Spleen (tissue), 11 donors: ENCODE measurements at regions not wholly inside any gene's neighbourhood (a gene's known extent, or its start where the extent isn't known, plus 50 kb on each side); places are given as distances from the start of the nearest gene placed in this dataset.

Experiments
- DNase-seq: peaks from one replicate; pipeline ENCODE4 v3.0.0-alpha.2; 2020
- H3K27ac ChIP-seq, 8 donors: fragments of 200-600 bp; sonication (generic) in 7 of 8; 1 replicate in 4 of 8; 2 replicates in 4 of 8; pipeline versions ENCODE4 v1.5.0 to v1.8.0; 2016 to 2021; ENCODE audit warnings: inconsistent platforms in 4 of 8, mild to moderate bottlenecking in 4 of 8, moderate library complexity in 1 of 8
- H3K27me3 ChIP-seq, 7 donors: fragments of 200-600 bp; sonication (generic) in 6 of 7; replicated peaks in 1 of 7; 1 replicate in 4 of 7; 2 replicates in 3 of 7; pipeline versions ENCODE4 v1.5.0 to v1.8.0; 2016 to 2021; ENCODE audit warnings: inconsistent platforms in 3 of 7, mild to moderate bottlenecking in 1 of 7
- H3K36me3 ChIP-seq, 6 donors: fragments of 200-600 bp; sonication (generic) in 5 of 6; 1 replicate in 4 of 6; 2 replicates in 2 of 6; pipeline versions ENCODE4 v1.5.0 to v1.8.0; 2016 to 2021; ENCODE audit warnings: inconsistent platforms in 2 of 6
- H3K4me1 ChIP-seq, 6 donors: fragments of 200-600 bp; sonication (generic) in 5 of 6; 1 replicate in 3 of 6; 2 replicates in 3 of 6; pipeline versions ENCODE4 v1.5.0 to v1.8.0; 2016 to 2021; ENCODE audit warnings: inconsistent platforms in 3 of 6
- H3K4me3 ChIP-seq, 8 donors: fragments of 200-600 bp; sonication (generic) in 7 of 8; 1 replicate in 4 of 8; 2 replicates in 4 of 8; pipeline versions ENCODE4 v1.5.0 to v1.8.0; 2016 to 2021; ENCODE audit warnings: inconsistent platforms in 4 of 8, mild to moderate bottlenecking in 4 of 8, moderate library complexity in 2 of 8
- H3K9me3 ChIP-seq, 8 donors: fragments of 200-600 bp; sonication (generic) in 7 of 8; 1 replicate in 4 of 8; 2 replicates in 4 of 8; pipeline versions ENCODE4 v1.5.0 to v1.8.0; 2016 to 2021; ENCODE audit warnings: inconsistent platforms in 4 of 8
- CTCF ChIP-seq, 11 experiments: fragments of 200-600 bp in 7 of 11; fragments of 450-650 bp in 4 of 11; sonication (generic) in 4 of 11; IDR thresholded peaks in 8 of 11; conservative IDR thresholded peaks in 3 of 11; 1 replicate in 7 of 11; 2 replicates in 4 of 11; pipeline versions ENCODE4 v1.4.0 to v1.8.0; 2016 to 2021; ENCODE audit warnings: antibody characterized with exemption in 11 of 11, inconsistent platforms in 4 of 11, mild to moderate bottlenecking in 1 of 11
- POLR2A ChIP-seq, 3 donors: fragments of 450-650 bp; IDR thresholded peaks; one replicate each; pipeline ENCODE4 v1.5.1; 2017; ENCODE audit warnings: antibody characterized with exemption in 3 of 3, mild to moderate bottlenecking in 1 of 3
- POLR2AphosphoS5 ChIP-seq, 3 donors: sonication (generic); formaldehyde crosslinking; IDR thresholded peaks; one replicate each; pipeline ENCODE4 v1.5.1; 2017; ENCODE audit warnings: antibody characterized with exemption in 3 of 3
- WGBS, 5 donors: extraction: QIAGEN DNeasy Blood & Tissue Kit in 3 of 5; methylation state at CpG; one replicate each; pipeline versions ENCODE4 v1.1.5 to v1.1.7; 2013 to 2018; 5-methylcytosine and 5-hydroxymethylcytosine counted together
- intact Hi-C: fragments of 100-400 bp; cut with DNase I; formaldehyde crosslinking; loops from one replicate; pipeline ENCODE4 v1.15.0; 2023; ENCODE audit warnings: low total_unique reads
- donor health status: healthy with polysubstance abuse.
- donor health status: DM: no; HTN: no; CAD: no; lungs with moderate emphysema.
- donor health status: DM: no; HTN: no; CAD: no.
- donor health status: Bipolar disorder and iron deficiency.
- donor health status: healthy.
- donor health status: DM: no; HTN: no; CAD: no.
- donor health status: DM: yes; HTN: yes; CAD: no.

GRCh38 chr4:20512985-20513384 lies 187.3 kb upstream of the PACRGL start:
- Histone ChIP-seq H3K4me1 (no peaks in the 10 kb centered on the region), H3K4me3 (no peak overlapping the region), H3K27me3 (no peaks in the 10 kb centered on the region), H3K36me3 (no peaks in the 10 kb centered on the region), H3K9me3 (no peaks in the 10 kb centered on the region), H3K27ac (no peak overlapping the region)
- intact Hi-C loops, result no loop called here
- no peak for DNase-seq
- TF ChIP-seq CTCF (IDR thresholded peaks at IDR 0.05 in 8 of 11, conservative IDR thresholded peaks at IDR 0.05 in 3 of 11), result no peak
- no peak for TF ChIP-seq POLR2AphosphoS5 (IDR thresholded peaks at IDR 0.05)
- TF ChIP-seq POLR2A (IDR thresholded peaks at IDR 0.05), result no peak
- WGBS, 5 donors, result 75 to 91% (median 86%) methylated on average over 5 of the region's 5 CpGs

- Histone ChIP-seq H3K9me3 (no peaks in the 10 kb centered on the region), H3K4me3 (no peak overlapping the region), H3K27me3 (no peaks in the 10 kb centered on the region), H3K27ac (no peak overlapping the region), H3K36me3 (peaks cover 0 to 5% (median 0%) of the 10 kb centered on the region in 6 donors), H3K4me1 (no peaks in the 10 kb centered on the region)
- 75 to 88% (median 83%) methylated on average over 1 of the region's 1 CpG for WGBS, 5 donors
- TF ChIP-seq POLR2A (IDR thresholded peaks at IDR 0.05) (no peak), CTCF (IDR thresholded peaks at IDR 0.05 in 8 of 11, conservative IDR thresholded peaks at IDR 0.05 in 3 of 11) (no peak), POLR2AphosphoS5 (IDR thresholded peaks at IDR 0.05) (no peak)
- intact Hi-C loops, result no loop called here
- no peak for DNase-seq
Observed at GRCh38 chr4:20520901-20521300, 179.4 kb upstream of the PACRGL start.

- WGBS, 5 donors, result 78 to 93% (median 89%) methylated on average over 1 of the region's 1 CpG
- H3K27ac ChIP-seq, result no peak overlapping the region
- TF ChIP-seq POLR2AphosphoS5 (IDR thresholded peaks at IDR 0.05) (no peak), CTCF (IDR thresholded peaks at IDR 0.05 in 8 of 11, conservative IDR thresholded peaks at IDR 0.05 in 3 of 11) (no peak), POLR2A (IDR thresholded peaks at IDR 0.05) (no peak)
- H3K4me3 ChIP-seq, result no peak overlapping the region
- no peaks in the 10 kb centered on the region for H3K4me1 ChIP-seq
- no peaks in the 10 kb centered on the region for H3K9me3 ChIP-seq
- intact Hi-C loops, result no loop called here
- H3K27me3 ChIP-seq, result no peaks in the 10 kb centered on the region
- no peak for DNase-seq
- H3K36me3 ChIP-seq, result peaks cover 0 to 8% (median 0%) of the 10 kb centered on the region in 6 donors
Observed at GRCh38 chr4:20528508-20528907, 171.8 kb upstream of the PACRGL start.

GRCh38 chr4:20529691-20530090 lies 170.6 kb upstream of the PACRGL start:
- H3K27me3 ChIP-seq, result no peaks in the 10 kb centered on the region

More at GRCh38 chr4:20529691-20530090, 170.6 kb upstream of the PACRGL start:
- 53 to 75% (median 56%) methylated on average over 1 of the region's 1 CpG for WGBS, 5 donors
- H3K36me3 ChIP-seq, result peaks cover 0 to 9% (median 0%) of the 10 kb centered on the region in 6 donors
- DNase-seq, result no peak
- no peaks in the 10 kb centered on the region for H3K4me1 ChIP-seq
- TF ChIP-seq POLR2AphosphoS5 (IDR thresholded peaks at IDR 0.05) (no peak), CTCF (IDR thresholded peaks at IDR 0.05 in 8 of 11, conservative IDR thresholded peaks at IDR 0.05 in 3 of 11) (no peak), POLR2A (IDR thresholded peaks at IDR 0.05) (no peak)
- H3K9me3 ChIP-seq, result no peaks in the 10 kb centered on the region
- H3K4me3 ChIP-seq, result no peak overlapping the region
- intact Hi-C loops, result no loop called here
- H3K27ac ChIP-seq, result no peak overlapping the region
